ENCODE measurements at regions not wholly inside any gene's neighbourhood (a gene's known extent, or its start where the extent isn't known, plus 50 kb on each side); places are given as distances from the start of the nearest gene placed in this dataset.

DNA sequence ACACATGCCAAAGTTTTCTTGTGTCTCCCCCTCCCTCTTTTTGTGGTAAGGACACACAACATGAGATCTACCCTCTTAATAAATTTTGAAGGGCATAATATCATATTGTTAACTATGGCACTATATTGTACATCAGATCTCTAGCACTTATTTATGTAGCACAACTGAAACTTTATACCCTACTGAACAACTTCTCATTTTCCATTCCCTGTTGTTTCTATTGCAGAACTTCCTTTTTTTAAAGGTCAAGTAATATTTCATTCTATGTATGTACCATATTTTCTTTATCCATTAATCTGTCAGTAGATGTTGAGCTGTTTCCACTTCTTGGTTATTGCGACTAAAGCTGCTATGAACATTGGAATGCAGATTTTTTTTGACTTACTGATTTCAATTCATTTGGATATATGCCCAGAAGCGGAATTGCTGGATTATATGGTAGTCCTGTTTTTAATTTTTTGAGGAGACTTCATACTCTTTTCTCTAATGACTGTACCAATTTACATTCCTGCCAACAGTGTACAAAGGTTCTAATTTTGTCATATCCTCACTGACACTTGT is 305.3 kb downstream of the PRR16 start:
- TF ChIP-seq, protein P1, sequence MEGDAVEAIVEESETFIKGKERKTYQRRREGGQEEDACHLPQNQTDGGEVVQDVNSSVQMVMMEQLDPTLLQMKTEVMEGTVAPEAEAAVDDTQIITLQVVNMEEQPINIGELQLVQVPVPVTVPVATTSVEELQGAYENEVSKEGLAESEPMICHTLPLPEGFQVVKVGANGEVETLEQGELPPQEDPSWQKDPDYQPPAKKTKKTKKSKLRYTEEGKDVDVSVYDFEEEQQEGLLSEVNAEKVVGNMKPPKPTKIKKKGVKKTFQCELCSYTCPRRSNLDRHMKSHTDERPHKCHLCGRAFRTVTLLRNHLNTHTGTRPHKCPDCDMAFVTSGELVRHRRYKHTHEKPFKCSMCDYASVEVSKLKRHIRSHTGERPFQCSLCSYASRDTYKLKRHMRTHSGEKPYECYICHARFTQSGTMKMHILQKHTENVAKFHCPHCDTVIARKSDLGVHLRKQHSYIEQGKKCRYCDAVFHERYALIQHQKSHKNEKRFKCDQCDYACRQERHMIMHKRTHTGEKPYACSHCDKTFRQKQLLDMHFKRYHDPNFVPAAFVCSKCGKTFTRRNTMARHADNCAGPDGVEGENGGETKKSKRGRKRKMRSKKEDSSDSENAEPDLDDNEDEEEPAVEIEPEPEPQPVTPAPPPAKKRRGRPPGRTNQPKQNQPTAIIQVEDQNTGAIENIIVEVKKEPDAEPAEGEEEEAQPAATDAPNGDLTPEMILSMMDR (conservative IDR thresholded peaks at IDR 0.05; ENCODE audit: low read depth, low read length): no peak
- TF ChIP-seq, protein P2, sequence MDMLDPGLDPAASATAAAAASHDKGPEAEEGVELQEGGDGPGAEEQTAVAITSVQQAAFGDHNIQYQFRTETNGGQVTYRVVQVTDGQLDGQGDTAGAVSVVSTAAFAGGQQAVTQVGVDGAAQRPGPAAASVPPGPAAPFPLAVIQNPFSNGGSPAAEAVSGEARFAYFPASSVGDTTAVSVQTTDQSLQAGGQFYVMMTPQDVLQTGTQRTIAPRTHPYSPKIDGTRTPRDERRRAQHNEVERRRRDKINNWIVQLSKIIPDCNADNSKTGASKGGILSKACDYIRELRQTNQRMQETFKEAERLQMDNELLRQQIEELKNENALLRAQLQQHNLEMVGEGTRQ (IDR thresholded peaks at IDR 0.05; ENCODE audit: low read depth, low read length): no peak
- TF ChIP-seq RFX5 (IDR thresholded peaks at IDR 0.05; ENCODE audit: low read depth, low read length): no peak

All from IMR-90 (cell line).